Nucleus accumbens (tissue), 56 donors: ENCODE measurements at regions not wholly inside any gene's neighbourhood (a gene's known extent, or its start where the extent isn't known, plus 50 kb on each side); places are given as distances from the start of the nearest gene placed in this dataset.
"Not testable (repeated sequence)": the region's sequence is repeated elsewhere in the genome, so short reads cannot be mapped to it uniquely, and the experiment has no call there.

Experiments
- DNase-seq, 56 donors: peaks; one replicate each; lab custom pipeline; 2025; lab: John Stamatoyannopoulos, UW

GRCh38 chr6:144894240-144894639 lies 609.1 kb downstream of the UTRN start:
- DNase-seq: no peak

GRCh38 chr6:144895313-144896278 lies 610.5 kb downstream of the UTRN start:
- DNase-seq: no peak

- no peak for DNase-seq
These were observed 611.2 kb downstream of the UTRN start for GRCh38 chr6:144896289-144896688.

GRCh38 chr6:144896871-144897270 lies 611.7 kb downstream of the UTRN start:
- DNase-seq: no peak

- DNase-seq: no peak
These were observed 612.3 kb downstream of the UTRN start for GRCh38 chr6:144897441-144897921.

GRCh38 chr6:144898052-144898689 lies 613.0 kb downstream of the UTRN start:
- DNase-seq: no peak

- no peak for DNase-seq
These were observed 613.6 kb downstream of the UTRN start for GRCh38 chr6:144898741-144899140.

GRCh38 chr6:144899161-144899560 lies 614.0 kb downstream of the UTRN start:
- DNase-seq: no peak

- DNase-seq: no peak
These were observed 616.3 kb downstream of the UTRN start for GRCh38 chr6:144901412-144901811.

GRCh38 chr6:144908004-144908403 lies 622.9 kb downstream of the UTRN start:
- no peak for DNase-seq

- DNase-seq: no peak
These were observed 624.7 kb downstream of the UTRN start for GRCh38 chr6:144909753-144910285.

- DNase-seq: no peak
These were observed 626.2 kb downstream of the UTRN start for GRCh38 chr6:144911322-144911721.

- DNase-seq: no peak
These were observed 627.3 kb downstream of the UTRN start for GRCh38 chr6:144912474-144912873.

- no peak for DNase-seq
These were observed 632.9 kb downstream of the UTRN start for GRCh38 chr6:144918073-144918472.

- no peak for DNase-seq
These were observed 634.4 kb downstream of the UTRN start for GRCh38 chr6:144919560-144919959.

GRCh38 chr6:144920391-144920961 lies 635.3 kb downstream of the UTRN start:
- DNase-seq: no peak

GRCh38 chr6:144921206-144921975 lies 636.3 kb downstream of the UTRN start:
- no peak for DNase-seq

GRCh38 chr6:144922120-144922722 lies 637.1 kb downstream of the UTRN start:
- DNase-seq: no peak

GRCh38 chr6:144922771-144923490 lies 637.8 kb downstream of the UTRN start:
- not testable (repeated sequence) for DNase-seq
